ENCODE measurements at regions not wholly inside any gene's neighbourhood (a gene's known extent, or its start where the extent isn't known, plus 50 kb on each side); places are given as distances from the start of the nearest gene placed in this dataset.
"Not testable (repeated sequence)": the region's sequence is repeated elsewhere in the genome, so short reads cannot be mapped to it uniquely, and the experiment has no call there.

DNA sequence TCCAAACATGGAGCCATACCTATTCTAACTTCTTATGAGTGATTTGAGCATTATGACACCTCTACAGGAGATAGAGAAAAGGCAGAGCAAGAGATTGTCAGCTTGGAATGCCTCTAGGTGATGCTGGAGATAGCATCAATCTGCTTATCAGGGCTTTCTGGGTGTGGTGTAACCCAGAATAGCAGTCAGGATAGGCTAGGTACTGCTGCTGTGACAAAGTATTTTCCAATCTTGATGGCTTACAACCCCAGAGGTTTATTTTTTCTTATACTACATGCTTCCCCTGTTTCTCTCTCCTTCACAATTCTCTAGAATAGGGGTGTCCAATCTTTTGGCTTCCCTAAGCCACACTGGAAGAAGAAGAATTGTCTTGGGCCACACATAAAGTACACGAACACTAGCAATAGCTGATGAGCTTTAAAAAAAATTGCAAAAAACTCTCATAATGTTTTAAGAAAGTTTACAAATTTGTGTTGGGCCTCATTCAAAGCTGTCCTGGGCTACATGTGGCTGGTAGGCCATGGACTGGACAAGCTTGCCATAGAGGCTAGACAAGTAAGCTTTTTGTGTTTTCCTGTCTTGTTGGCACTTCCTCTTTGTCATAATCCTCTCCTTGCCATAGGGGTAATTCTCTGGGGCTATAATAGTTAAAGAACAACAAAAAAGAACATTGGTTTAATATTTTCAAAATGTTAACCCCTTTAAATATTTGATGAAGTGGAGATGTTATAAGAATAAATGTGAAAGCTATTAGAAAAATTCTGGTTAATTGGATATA lies 123.9 kb upstream of the PMCH start:
- H3K27ac ChIP-seq, result no peak overlapping the region

DNA sequence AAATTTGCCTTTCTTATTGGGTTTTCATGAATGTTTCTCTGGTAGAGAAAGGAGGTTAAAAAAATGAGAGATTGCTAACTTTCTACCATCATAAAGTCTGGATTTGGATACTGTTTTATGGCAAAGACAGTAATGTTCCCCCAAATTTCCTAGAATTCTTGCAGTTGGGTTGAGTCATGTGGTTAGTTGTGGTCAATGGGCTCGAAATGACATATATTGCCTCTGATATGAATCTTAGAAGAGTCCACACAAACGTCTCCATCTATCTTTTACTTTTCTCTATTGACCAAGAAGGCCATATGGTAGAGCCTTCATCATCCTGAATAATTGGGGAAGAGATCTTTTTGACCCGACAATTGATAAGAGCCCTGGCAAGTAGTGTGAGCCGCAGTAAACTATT lies 119.5 kb upstream of the PMCH start:
- no peaks in the 10 kb centered on the region for H3K36me3 ChIP-seq
- DNase-seq (ENCODE audit: low spot score), result no peak
- H3K4me3 ChIP-seq, result no peak overlapping the region
- 80% methylated on average over 4 of the region's 4 CpGs for WGBS
- no peak overlapping the region for H3K27ac ChIP-seq
- H3K9me3 ChIP-seq, result no peaks in the 10 kb centered on the region
- H3K4me1 ChIP-seq (replicated peaks), result no peaks in the 10 kb centered on the region
- TF ChIP-seq POLR2AphosphoS5 (IDR thresholded peaks at IDR 0.05) (no peak), POLR2A (IDR thresholded peaks at IDR 0.05) (no peak)
- TF ChIP-seq, protein P1, sequence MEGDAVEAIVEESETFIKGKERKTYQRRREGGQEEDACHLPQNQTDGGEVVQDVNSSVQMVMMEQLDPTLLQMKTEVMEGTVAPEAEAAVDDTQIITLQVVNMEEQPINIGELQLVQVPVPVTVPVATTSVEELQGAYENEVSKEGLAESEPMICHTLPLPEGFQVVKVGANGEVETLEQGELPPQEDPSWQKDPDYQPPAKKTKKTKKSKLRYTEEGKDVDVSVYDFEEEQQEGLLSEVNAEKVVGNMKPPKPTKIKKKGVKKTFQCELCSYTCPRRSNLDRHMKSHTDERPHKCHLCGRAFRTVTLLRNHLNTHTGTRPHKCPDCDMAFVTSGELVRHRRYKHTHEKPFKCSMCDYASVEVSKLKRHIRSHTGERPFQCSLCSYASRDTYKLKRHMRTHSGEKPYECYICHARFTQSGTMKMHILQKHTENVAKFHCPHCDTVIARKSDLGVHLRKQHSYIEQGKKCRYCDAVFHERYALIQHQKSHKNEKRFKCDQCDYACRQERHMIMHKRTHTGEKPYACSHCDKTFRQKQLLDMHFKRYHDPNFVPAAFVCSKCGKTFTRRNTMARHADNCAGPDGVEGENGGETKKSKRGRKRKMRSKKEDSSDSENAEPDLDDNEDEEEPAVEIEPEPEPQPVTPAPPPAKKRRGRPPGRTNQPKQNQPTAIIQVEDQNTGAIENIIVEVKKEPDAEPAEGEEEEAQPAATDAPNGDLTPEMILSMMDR (IDR thresholded peaks at IDR 0.05), result no peak
- intact Hi-C loops (cut with DNase I), result no loop called here
- no peaks in the 10 kb centered on the region for H3K27me3 ChIP-seq (replicated peaks; ENCODE audit: insufficient read depth)

More for the DNA sequence above, 123.9 kb upstream of the PMCH start:
- no peak overlapping the region for H3K4me3 ChIP-seq
- 94% methylated on average over 1 of the region's 1 CpG for WGBS
- DNase-seq (ENCODE audit: low spot score), result no peak
- no peaks in the 10 kb centered on the region for H3K9me3 ChIP-seq
- no peak for TF ChIP-seq POLR2AphosphoS5 (IDR thresholded peaks at IDR 0.05)
- no peak for TF ChIP-seq POLR2A (IDR thresholded peaks at IDR 0.05)
- TF ChIP-seq, protein P1 (IDR thresholded peaks at IDR 0.05), result no peak
- no peaks in the 10 kb centered on the region for H3K27me3 ChIP-seq (replicated peaks; ENCODE audit: insufficient read depth)
- no peaks in the 10 kb centered on the region for H3K36me3 ChIP-seq
- intact Hi-C loops (cut with DNase I), result no loop called here
- H3K4me1 ChIP-seq (replicated peaks), result no peaks in the 10 kb centered on the region

DNA sequence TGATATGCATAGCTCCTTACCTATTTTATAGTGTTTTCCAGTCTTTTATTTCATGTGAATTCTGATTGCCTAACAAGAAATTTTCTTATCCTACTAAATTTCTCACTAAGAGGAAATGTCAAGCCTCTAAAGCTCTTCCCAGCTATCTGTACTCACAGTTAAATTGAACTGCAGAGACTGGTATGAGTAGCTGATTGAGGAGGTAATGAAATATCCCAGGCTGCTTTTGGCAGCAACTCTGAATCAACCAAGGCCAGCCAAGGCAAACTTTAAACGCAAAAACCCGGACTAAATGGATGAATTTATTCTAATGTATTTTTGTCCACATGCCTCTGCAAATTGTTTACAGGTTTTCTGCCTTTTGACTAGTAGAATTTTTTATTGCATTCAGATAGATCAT lies 119.1 kb upstream of the PMCH start:
- no peak for DNase-seq (ENCODE audit: low spot score)
- WGBS, result 72% methylated on average over 2 of the region's 2 CpGs
- H3K4me3 ChIP-seq, result no peak overlapping the region
- intact Hi-C loops (cut with DNase I), result no loop called here
- H3K9me3 ChIP-seq, result no peaks in the 10 kb centered on the region
- no peak overlapping the region for H3K27ac ChIP-seq
- no peaks in the 10 kb centered on the region for H3K36me3 ChIP-seq
- TF ChIP-seq POLR2AphosphoS5 (IDR thresholded peaks at IDR 0.05), result no peak
- TF ChIP-seq, protein P1 (IDR thresholded peaks at IDR 0.05), result no peak
- no peak for TF ChIP-seq POLR2A (IDR thresholded peaks at IDR 0.05)
- H3K27me3 ChIP-seq (replicated peaks; ENCODE audit: insufficient read depth), result no peaks in the 10 kb centered on the region
- H3K4me1 ChIP-seq (replicated peaks), result no peaks in the 10 kb centered on the region

DNA sequence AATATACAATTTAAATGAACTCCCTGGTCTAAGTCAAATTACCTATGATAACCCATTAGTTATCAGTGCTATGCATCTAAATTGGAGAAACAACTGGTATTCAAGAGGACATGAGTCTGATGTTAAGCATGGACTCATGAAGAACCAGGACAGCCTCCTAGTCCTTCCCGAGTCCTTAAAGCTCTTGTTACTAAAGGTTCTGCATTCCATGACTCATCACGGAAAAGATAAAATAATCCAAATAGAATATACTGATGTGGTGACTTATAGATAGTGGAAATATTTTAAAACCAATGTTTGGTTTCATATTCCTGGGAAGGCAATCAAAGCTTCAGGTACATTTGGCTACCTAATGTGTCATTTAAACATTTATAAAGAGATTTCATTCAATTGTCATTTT lies 117.2 kb upstream of the PMCH start:
- H3K27me3 ChIP-seq (replicated peaks; ENCODE audit: insufficient read depth), result no peaks in the 10 kb centered on the region
- H3K4me3 ChIP-seq, result no peak overlapping the region
- 88% methylated on average over 2 of the region's 2 CpGs for WGBS
- no peaks in the 10 kb centered on the region for H3K4me1 ChIP-seq (replicated peaks)
- H3K36me3 ChIP-seq, result no peaks in the 10 kb centered on the region
- TF ChIP-seq, protein P1 (IDR thresholded peaks at IDR 0.05), result no peak
- TF ChIP-seq POLR2AphosphoS5 (IDR thresholded peaks at IDR 0.05) (no peak), POLR2A (IDR thresholded peaks at IDR 0.05) (no peak)
- intact Hi-C loops (cut with DNase I), result no loop called here
- no peak for DNase-seq (ENCODE audit: low spot score)
- no peak overlapping the region for H3K27ac ChIP-seq
- H3K9me3 ChIP-seq, result no peaks in the 10 kb centered on the region

DNA sequence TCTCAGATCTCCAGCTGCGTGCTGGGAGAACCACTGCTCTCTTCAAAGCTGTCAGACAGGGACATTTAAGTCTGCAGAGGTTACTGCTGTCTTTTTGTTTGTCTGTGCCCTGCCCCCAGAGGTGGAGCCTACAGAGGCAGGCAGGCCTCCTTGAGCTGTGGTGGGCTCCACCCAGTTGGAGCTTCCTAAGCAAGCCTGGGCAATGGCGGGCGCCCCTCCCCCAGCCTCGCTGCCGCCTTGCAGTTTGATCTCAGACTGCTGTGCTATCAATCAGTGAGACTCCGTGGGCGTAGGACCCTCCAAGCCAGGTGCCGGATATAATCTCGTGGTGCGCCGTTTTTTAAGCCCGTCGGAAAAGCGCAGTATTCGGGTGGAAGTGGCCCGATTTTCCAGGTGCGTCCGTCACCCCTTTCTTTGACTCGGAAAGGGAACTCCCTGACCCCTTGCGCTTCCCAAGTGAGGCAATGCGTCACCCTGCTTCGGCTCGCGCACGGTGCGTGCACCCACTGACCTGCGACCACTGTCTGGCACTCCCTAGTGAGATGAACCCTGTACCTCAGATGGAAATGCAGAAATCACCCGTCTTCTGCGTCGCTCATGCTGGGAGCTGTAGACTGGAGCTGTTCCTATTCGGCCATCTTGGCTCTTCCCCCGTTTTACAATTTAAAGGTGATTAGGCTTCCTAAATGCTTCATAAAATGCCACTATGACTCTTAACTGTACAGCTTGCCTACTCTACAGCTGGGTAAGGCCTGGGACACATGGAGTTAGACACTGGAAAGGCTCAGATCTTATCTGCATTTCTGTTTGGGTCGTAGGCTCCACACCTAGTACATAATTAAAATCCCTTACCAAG lies 115.7 kb upstream of the PMCH start:
- WGBS, result 89% methylated on average over 32 of the region's 33 CpGs
- H3K4me1 ChIP-seq (replicated peaks); intact Hi-C loops (cut with DNase I); H3K36me3 ChIP-seq; H3K27ac ChIP-seq; H3K9me3 ChIP-seq; H3K27me3 ChIP-seq (replicated peaks; ENCODE audit: insufficient read depth); H3K4me3 ChIP-seq; DNase-seq (ENCODE audit: low spot score): not testable (repeated sequence)

Data from prostate gland (tissue), 2 donors.